MM.1S (cell line): ENCODE measurements at regions not wholly inside any gene's neighbourhood (a gene's known extent, or its start where the extent isn't known, plus 50 kb on each side); places are given as distances from the start of the nearest gene placed in this dataset.
A peak's percentile ranks its signal among the peaks of the same experiment; 100 is the strongest.

ENCODE experiments used
- DNase-seq: peaks from one replicate; pipeline ENCODE4 v3.0.0-alpha.2; 2015
- H2AFZ ChIP-seq: fragments of 300-600 bp; sonication (generic); 2 replicates; pipeline ENCODE4 v1.6.0; 2016; ENCODE audit warnings: antibody characterized with exemption, low read length
- H3F3A ChIP-seq: fragments of 300-600 bp; sonication (generic); 2 replicates; pipeline ENCODE4 v1.6.1; 2016; ENCODE audit warnings: mild to moderate bottlenecking, antibody characterized with exemption, low read length, moderate library complexity, mixed read lengths; ENCODE audit not compliant: insufficient read depth
- H3K27ac ChIP-seq: fragments of 300-600 bp; sonication (generic); 2 replicates; pipeline ENCODE4 v1.5.1; 2016; ENCODE audit warnings: mild to moderate bottlenecking, low read length
- H3K27me3 ChIP-seq: fragments of 300-600 bp; sonication (generic); replicated peaks from 2 replicates; pipeline ENCODE4 v1.6.0; 2016; ENCODE audit warnings: low read length; ENCODE audit not compliant: insufficient read depth
- H3K36me3 ChIP-seq: fragments of 300-600 bp; sonication (generic); replicated peaks from 2 replicates; pipeline ENCODE4 v1.6.1; 2016; ENCODE audit warnings: mild to moderate bottlenecking, low read length, mixed read lengths; ENCODE audit not compliant: insufficient read depth
- H3K4me1 ChIP-seq: fragments of 300-600 bp; sonication (generic); 2 replicates; pipeline ENCODE4 v1.6.1; 2016; ENCODE audit warnings: low read length, mixed read lengths
- H3K4me2 ChIP-seq: fragments of 300-600 bp; sonication (generic); 2 replicates; pipeline ENCODE4 v1.6.0; 2016; ENCODE audit warnings: low read depth, low read length
- H3K4me3 ChIP-seq: fragments of 300-600 bp; sonication (generic); 2 replicates; pipeline ENCODE4 v1.5.1; 2016; ENCODE audit warnings: low read length, mixed read lengths
- H3K79me2 ChIP-seq: fragments of 300-600 bp; sonication (generic); 2 replicates; pipeline ENCODE4 v1.6.1; 2016; ENCODE audit warnings: mixed run types, low read length, mixed read lengths
- H3K9ac ChIP-seq: fragments of 300-600 bp; sonication (generic); 2 replicates; pipeline ENCODE4 v1.6.1; 2016; ENCODE audit warnings: low read length, mixed read lengths
- H3K9me2 ChIP-seq: fragments of 300-600 bp; sonication (generic); replicated peaks from 2 replicates; pipeline ENCODE4 v1.6.1; 2016; ENCODE audit warnings: mild to moderate bottlenecking, low read length, mixed read lengths; ENCODE audit not compliant: insufficient read depth
- H3K9me3 ChIP-seq: fragments of 300-600 bp; sonication (generic); replicated peaks from 2 replicates; pipeline ENCODE4 v1.6.1; 2016; ENCODE audit warnings: mild to moderate bottlenecking, low read length, mixed read lengths; ENCODE audit not compliant: insufficient read depth
- H4K20me1 ChIP-seq: fragments of 300-600 bp; sonication (generic); 2 replicates; pipeline ENCODE4 v1.6.1; 2016; ENCODE audit warnings: mild to moderate bottlenecking, low read length, moderate library complexity, mixed read lengths; ENCODE audit not compliant: insufficient read depth
- EZH2 ChIP-seq: fragments of 300-600 bp; sonication (generic); optimal IDR thresholded peaks from 2 replicates; pipeline ENCODE3; 2017; ENCODE audit warnings: low read depth, mild to moderate bottlenecking, antibody characterized with exemption, low read length, mixed read lengths
- EZH2phosphoT487 ChIP-seq: fragments of 300-600 bp; sonication (generic); IDR thresholded peaks from 2 replicates; pipeline ENCODE4 v1.6.1; 2018; ENCODE audit warnings: antibody characterized with exemption, low read length
- TF ChIP-seq, protein P1 (sequence below): fragments of 300-600 bp; sonication (generic); IDR thresholded peaks from 2 replicates; pipeline ENCODE4 v1.5.1; 2016; ENCODE audit warnings: antibody characterized with exemption, low read length, mixed read lengths

DNA sequence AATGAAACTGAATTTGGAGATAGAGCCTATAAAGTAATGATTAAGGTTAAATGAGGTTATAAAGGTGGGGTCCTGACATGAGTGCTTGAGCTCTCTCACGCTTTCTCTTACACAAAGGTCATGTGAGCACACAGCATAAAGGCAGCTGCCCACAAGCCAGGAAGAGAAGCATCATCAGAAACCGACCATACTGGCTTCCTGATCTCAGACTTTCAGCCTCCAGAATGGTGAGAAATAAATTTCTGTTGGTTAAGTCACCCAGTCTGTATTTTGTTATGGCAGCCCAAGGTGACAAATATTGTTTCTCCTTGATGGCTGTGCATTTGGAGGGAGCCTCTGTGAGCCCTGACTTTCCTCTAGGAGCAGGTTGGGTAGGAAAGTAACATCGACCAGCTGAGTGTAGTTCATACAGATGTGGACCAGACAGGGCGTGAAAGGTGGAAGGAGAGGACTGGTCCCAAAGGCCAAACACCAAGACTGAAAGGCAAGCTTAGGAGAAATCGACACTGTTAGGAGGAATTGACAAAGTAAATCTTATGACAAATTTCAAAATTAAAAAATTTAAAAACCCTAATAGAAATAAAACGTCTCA, 97.6 kb upstream of the SLC38A2 start:
- Histone ChIP-seq H3K9ac (no peak overlapping the region; the same call in 1 of the 2 replicates), H2AFZ (peak overlapping the region; percentile 67), H3K27me3 (no peaks in the 10 kb centered on the region), H3K4me3 (peak overlapping the region; percentile 9; the same call in 1 of the 2 replicates), H3K9me2 (no peaks in the 10 kb centered on the region), H3K4me1 (peaks cover 9% of the 10 kb centered on the region), H3K9me3 (no peaks in the 10 kb centered on the region), H3K27ac (peak overlapping the region; percentile 45; the same call in 1 of the 2 replicates), H3K79me2 (no peaks in the 10 kb centered on the region), H4K20me1 (no peaks in the 10 kb centered on the region), H3K4me2 (peak overlapping the region; percentile 67; the same call in 1 of the 2 replicates), H3F3A (no peaks in the 10 kb centered on the region), H3K36me3 (no peaks in the 10 kb centered on the region)
- TF ChIP-seq EZH2: no peak
- no peak for TF ChIP-seq EZH2phosphoT487
- TF ChIP-seq, protein P1, sequence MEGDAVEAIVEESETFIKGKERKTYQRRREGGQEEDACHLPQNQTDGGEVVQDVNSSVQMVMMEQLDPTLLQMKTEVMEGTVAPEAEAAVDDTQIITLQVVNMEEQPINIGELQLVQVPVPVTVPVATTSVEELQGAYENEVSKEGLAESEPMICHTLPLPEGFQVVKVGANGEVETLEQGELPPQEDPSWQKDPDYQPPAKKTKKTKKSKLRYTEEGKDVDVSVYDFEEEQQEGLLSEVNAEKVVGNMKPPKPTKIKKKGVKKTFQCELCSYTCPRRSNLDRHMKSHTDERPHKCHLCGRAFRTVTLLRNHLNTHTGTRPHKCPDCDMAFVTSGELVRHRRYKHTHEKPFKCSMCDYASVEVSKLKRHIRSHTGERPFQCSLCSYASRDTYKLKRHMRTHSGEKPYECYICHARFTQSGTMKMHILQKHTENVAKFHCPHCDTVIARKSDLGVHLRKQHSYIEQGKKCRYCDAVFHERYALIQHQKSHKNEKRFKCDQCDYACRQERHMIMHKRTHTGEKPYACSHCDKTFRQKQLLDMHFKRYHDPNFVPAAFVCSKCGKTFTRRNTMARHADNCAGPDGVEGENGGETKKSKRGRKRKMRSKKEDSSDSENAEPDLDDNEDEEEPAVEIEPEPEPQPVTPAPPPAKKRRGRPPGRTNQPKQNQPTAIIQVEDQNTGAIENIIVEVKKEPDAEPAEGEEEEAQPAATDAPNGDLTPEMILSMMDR: no peak
- peak; percentile 67 for DNase-seq

DNA sequence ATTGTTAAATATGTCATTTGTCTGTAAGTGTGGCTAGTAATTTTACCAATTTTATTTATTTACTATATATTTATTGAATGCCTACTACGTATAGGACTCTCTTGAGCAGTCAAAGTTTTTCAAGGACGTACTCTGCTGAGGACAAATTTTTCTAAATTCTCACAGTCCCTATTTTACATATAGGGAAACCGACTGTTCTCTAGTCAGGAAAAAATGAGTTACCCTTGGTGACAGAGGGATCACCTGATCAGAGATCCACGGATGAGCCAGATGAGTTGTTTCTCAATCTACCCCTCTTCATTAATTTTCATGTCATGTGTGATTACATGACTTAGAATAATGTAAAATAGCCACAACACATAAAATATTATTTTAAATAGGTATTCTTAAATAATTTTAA, 96.2 kb upstream of the SLC38A2 start:
- no peaks in the 10 kb centered on the region for H4K20me1 ChIP-seq
- H3K9me2 ChIP-seq: no peaks in the 10 kb centered on the region
- no peaks in the 10 kb centered on the region for H3K36me3 ChIP-seq
- H3K9me3 ChIP-seq: no peaks in the 10 kb centered on the region
- no peak for DNase-seq
- no peak overlapping the region for H2AFZ ChIP-seq
- H3K4me2 ChIP-seq: no peak overlapping the region
- H3K27me3 ChIP-seq: no peaks in the 10 kb centered on the region
- peaks cover 9% of the 10 kb centered on the region for H3K4me1 ChIP-seq
- no peak overlapping the region for H3K9ac ChIP-seq
- H3K27ac ChIP-seq: no peak overlapping the region
- TF ChIP-seq EZH2phosphoT487 (no peak), EZH2 (no peak)
- TF ChIP-seq, protein P1: no peak
- H3K4me3 ChIP-seq: no peak overlapping the region
- no peaks in the 10 kb centered on the region for H3F3A ChIP-seq
- no peaks in the 10 kb centered on the region for H3K79me2 ChIP-seq

DNA sequence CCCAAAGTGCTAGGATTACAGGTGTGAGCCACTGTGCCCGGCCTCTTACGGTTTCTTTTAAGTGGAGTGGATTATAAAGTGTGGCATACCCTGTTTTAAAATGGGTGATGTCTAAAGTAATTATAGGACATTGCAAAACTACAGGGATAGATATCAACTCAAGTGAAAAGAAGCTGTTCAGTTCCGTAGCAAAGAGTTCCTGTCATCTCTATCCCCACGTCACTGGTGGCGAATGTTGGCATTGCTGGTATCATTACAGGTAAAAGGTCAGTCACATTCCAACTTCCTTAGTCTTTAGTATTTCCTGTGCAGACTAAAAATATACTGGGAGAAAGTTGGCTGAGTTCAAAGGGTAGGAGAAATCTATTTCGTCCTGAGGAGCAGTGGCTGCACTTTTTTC, 95.6 kb upstream of the SLC38A2 start:
- no peak for DNase-seq
- Histone ChIP-seq H4K20me1 (no peaks in the 10 kb centered on the region), H3K27me3 (no peaks in the 10 kb centered on the region), H2AFZ (no peak overlapping the region), H3K9me3 (no peaks in the 10 kb centered on the region), H3K27ac (no peak overlapping the region), H3K79me2 (no peaks in the 10 kb centered on the region), H3K4me1 (peaks cover 9% of the 10 kb centered on the region), H3K9ac (no peak overlapping the region), H3K9me2 (no peaks in the 10 kb centered on the region), H3K4me3 (no peak overlapping the region), H3K36me3 (no peaks in the 10 kb centered on the region), H3F3A (no peaks in the 10 kb centered on the region), H3K4me2 (no peak overlapping the region)
- TF ChIP-seq, protein P1: no peak
- TF ChIP-seq EZH2phosphoT487: no peak
- TF ChIP-seq EZH2: no peak
